NAMALWA (cell line): ENCODE measurements at regions not wholly inside any gene's neighbourhood (a gene's known extent, or its start where the extent isn't known, plus 50 kb on each side); places are given as distances from the start of the nearest gene placed in this dataset.
A peak's percentile ranks its signal among the peaks of the same experiment; 100 is the strongest.

Experiments used
- DNase-seq: peaks from one replicate; pipeline ENCODE4 v3.0.0-alpha.2; 2015; ENCODE audit warnings: low spot score

DNA sequence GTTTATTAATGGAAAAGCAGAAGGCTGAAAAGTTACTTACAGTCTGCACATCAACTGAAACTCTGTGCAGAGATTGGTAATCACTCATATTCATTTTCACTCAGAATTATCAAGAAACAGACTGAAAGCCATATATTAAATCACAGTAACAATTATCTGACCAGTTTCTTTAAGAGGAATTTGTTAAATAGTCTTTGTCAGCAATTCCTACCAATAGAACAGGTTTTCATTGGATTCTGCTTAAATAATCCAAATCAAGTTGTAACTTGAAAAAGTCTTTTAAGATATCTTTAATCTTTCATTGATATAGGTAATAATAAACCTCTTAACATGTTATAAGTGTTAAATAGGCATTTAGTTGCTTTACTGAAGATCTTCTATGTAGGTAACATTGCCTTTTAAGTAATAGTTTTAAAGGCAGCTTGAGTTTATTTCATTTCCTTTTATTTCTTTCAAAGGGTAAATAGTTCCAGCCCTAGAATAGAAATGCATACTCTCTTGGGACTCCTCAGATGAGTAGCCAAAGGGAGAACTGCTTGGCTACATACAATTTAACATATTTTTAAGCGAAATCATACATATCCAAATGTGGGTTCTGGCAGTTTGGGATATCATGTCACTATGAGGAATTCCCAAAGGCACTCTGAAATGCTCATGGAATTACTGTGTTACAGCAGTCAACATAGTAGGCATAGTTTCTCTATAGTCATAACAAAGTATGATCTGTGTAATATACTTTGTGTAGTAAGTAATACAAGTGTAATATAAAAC is 326.0 kb upstream of the SPRY2 start:
- DNase-seq: no peak

DNA sequence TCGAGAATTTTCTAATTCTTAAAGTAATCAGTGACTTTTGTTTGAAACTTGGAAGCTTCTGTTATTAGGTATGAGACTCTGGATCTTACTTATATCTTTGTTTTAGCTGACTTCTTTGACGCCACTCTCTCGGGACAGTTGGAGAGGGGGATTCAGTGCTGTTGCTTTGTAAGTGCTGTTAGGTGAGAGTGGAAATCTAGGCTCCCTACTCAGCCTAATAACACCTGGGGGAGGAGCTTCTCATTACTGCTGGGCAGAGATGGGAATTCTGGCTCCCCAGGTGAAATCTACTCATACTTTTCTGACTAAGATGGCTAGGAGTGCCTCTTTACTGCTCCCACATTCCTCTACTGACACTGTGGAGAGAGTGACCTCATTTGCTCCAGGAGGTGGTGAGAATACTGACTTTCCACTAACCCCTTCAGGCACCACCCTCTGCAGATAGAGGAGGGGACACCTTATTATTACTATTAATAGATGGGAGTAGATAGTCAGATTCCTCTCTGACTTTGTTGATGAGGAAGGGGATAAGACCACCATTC is 324.9 kb upstream of the SPRY2 start:
- DNase-seq: no peak

DNA sequence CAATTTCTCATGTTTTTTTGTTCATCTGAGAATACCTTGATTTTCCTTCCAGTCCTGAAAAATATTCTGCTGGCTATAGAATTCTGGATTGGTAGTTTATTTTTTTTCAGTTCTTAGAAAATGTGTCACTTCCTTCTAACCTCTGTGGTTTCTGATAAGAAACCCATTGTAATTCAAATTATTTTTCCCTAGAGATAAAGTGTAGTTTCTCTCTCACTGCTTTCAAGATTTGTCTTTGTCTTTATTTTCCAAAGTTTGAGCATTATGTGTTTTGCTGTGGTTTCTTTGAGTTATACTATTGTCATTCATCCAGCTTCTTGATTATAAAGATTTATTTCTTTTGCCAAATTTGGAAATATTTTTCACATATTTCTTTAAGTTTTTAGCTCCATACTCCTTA is 324.0 kb upstream of the SPRY2 start:
- no peak for DNase-seq

DNA sequence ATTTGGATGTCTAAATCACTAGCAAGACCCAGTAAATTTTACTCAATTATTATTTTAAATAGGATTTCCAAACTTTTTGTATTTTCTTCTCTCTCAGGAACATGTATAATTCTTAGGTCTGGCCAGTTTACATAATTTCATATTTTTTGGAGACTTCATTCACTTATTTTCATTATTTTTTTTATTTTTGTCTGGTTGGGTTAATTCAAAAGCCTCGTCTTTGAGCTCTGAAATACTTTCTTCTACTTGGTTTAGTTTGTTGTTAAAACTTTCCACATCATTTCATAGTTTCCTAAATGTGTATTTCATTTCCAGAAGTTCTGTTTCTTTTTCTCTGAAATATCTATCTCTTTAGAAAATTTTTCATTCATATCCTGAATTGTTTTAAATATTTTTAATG is 322.9 kb upstream of the SPRY2 start:
- DNase-seq: no peak

DNA sequence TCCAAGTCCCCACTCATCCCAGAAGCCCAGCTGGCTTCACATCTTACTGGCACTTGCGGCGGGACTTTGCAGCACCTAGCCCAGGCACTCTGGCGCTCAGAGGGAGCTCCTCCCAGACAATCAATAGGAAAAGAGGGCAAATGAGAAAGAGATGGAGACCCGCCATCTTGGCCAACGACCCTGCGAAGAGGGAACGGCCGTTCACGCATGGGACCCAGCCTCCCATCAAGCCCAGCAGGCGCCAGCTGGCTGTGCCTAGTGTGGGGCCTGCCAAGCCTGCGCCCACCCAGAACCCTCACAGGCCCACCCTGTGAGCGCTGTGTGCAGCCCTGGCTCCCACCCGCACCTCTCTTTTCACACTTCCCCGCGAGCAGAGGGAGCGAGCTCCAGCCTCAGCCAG is 317.8 kb upstream of the SPRY2 start:
- no peak for DNase-seq

DNA sequence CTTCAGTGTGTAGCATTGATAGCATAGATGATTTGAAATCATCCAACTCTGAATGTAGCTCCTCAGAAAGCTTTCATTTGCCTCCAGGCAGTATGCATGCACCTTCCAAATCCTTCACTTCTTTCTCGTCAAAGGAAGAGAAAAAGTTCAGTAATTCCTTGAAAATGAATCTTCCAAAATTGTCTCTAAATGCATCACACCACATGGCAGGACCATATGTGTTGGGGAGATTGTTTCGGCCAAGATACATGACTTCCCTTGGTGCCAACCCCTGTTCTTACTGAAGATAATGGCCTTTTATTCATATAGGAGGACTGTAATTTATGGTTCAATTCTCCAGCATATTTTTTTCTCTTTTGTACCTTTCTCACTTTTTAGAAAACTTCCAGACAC is 315.6 kb upstream of the SPRY2 start:
- DNase-seq: no peak

DNA sequence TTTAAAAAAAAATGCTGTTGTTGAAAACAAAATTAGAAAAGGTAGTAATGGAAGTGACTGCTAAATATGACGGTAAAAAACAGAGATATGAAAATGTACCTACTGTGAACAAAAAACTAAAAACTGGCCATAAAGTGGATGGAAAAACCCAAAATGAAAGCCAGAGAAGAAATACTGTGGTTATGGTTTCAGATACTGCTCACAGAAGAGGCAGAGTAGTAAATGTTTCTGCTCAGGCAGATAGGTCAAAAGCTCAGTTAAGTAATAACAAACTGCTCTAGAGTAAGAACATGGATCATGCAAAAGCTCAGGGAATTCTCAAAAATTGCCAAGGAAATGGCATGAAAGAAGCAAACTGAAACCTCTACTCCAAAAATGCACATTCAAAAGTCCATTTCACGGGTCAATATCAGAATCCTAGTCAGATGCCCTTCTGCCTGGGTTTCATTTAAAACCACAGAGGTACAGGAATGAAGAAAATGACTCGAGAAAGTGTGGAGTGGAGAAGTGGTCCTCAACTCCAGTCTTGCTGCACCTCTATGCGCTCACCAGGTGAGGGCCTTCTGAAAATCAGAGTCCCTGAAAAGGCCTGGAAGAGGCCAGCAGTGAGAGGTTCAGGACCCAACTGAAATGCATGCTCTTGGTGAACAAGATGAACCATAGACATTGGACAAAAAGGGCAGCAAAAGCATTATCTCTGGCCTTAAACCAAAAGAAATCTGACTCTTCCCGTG is 315.0 kb upstream of the SPRY2 start:
- peak; percentile 15 for DNase-seq

DNA sequence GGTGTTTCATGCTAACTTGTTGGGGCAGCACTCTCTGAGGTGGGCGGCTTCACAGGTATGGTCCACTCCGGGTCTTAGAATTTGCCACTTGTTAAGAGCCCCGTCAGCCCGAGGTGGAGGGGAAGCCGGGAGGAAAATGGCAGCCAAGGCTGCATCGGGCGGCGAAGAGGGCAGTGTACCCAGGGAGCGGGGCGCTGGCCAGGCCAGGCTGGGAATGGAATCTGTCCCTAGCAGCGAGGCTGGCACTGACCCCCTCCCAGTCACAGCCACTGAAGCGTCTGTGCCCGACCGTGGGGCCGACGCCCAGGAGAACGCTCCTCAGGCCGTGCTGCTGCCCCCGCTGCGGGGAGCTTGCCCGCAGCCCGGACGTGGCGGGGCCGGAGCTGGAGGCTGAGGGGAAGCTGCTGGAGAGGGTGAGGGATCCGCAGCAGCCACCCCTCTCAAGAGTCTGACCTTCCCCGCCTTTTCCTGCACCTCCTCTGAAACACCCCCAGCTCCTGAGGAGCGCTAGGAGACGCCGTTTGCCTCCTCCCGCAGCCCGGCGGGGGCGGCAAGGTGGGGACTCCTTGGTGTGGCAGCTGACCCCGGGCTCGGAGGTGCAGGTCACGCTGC is 313.8 kb upstream of the SPRY2 start:
- no peak for DNase-seq

DNA sequence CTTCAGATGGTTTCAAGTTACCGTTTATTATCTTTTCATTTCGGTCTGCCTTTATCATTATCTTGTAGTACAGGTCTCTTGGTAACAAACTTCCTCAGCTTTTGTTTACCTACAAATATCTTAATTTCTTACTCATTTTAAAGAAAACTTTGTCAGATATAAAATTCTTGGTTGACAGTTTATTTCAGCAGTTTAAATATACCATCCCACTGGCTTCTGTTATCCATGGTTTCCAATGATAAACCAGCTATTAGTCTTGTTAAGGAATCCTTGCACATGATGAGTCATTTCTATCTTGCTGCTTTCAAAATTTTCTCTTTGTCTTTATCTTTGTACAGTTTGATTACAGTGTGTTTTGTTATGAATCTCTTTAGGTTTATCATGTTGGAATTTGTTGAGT is 308.3 kb upstream of the SPRY2 start:
- no peak for DNase-seq

DNA sequence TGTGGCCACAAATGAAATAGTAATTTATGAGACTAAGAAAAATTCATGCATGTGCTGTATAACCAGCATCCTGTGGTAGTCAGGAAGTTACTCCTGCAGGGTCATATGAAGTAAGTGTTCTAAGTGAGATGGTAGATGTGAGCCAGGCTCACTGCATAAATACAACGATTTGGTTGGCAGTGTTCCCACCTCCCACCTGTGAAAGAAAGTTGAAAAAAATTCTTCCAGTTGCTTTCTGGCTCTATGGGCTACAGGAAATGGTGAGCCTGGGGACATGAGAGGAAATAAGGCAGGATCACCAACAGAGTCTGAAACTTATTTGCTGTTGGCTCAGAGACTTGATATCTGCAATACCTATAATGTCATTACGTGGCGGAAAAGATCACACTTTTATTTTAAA is 301.7 kb upstream of the SPRY2 start:
- DNase-seq: no peak

DNA sequence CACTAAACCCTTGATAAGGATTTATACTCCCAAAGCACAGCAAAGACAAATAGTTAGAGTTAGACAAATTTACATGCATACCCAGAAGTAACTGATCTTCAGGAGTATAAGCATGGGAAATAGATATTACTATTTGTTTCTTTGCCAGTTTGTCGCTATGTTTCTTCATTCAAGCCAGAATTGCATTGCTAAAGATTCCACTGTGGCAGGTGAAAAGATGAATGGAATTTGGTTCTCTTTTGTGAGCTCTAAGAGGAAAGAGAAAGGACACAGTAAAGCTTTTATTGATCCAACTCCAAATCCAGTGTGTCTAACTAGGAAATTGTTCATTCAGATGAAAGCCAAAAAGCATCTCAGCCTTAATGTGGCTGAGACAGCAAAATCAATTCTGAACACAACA is 292.3 kb upstream of the SPRY2 start:
- no peak for DNase-seq

DNA sequence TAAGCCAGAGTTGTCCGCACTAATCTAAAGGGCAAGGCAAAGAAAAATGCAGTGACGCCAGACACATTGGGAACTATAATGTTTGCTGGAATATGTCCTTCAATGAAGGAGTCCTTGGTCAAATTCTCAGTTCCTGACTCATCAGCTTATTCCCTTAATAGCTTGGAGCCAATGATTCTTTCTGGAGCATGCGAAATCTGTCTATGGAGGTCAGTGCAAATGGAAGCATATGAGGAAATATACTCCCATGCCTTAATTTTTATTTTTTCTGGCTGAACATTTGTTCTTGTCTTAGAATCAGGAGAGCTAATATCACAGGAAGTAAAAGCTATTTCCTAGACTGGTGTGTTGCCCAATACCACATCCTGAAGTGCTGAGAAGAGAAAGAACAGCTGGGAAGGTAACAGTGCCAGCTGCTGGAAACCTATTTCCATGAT is 289.8 kb upstream of the SPRY2 start:
- no peak for DNase-seq

DNA sequence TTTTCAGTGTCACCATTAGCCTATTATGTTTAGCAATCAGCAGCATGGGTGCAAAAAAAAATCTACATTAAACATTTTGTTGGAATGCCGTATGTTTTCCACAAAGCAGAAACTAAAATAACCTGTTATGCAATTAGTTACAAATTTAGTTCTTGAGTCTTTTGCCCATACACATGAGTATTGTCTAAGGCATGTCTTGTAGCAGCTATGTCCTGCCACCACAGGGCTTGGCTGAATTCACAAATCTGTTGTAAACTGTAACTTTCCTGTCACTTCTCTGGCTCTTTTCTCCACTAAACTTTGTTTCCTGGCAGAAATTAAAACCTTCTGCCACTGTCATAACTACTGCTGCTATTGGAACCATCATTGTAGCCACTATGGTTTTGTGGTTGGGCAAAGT is 277.9 kb upstream of the SPRY2 start:
- DNase-seq: no peak

DNA sequence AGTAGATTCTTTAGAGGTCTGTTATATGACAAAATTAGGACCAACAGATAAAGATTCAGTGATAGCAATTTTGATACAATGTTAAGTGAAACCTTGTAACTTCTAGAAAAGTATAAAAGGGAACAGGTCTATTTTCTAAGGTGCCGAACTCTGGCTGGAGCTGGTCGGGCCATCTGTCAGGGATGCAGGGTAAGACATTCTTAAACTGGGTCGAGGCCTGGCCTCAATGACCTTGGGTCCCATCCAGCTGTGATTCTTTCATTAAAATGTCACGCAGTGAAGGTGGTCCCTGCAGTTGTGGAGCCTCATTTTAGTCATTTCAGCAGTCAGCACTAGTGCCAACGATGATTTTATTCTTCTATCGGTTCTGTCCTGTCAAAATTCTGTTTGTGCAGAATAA is 271.9 kb upstream of the SPRY2 start:
- no peak for DNase-seq

DNA sequence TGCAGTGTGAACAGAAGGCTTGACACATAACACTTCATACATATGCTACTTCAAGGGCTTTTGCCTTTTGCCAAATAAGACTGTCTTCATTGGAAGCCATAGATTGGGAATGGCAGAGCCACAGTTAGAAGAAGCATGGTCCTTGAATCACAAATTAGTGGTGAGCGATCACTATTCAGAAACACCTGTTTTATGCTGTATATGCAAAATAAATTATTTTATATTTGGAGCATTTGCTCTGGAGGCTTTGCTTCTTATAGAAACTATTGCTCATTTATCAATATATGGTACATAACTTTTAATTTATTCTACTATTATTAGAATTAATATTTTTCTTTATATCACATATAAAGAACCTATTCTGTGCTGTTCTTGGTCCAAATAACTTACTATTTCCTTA is 270.4 kb upstream of the SPRY2 start:
- no peak for DNase-seq

DNA sequence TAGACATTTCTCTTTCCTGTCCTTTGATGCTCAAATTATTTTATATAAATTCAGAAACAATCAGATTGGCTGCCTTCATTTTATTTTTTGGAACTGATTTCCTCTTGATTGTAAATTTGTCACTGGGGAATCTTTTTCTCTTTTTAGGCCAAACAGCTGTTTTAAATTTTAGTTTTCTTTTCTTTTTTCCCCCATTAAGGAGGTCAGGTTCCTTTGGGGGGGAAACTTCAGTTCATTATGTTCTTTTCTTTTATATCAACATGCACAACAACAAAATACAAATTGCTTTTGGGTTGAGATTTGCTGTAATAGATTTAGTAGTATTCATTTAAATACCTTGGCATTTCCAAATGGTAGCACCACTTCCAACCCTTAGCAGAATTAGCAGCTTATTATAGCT is 264.8 kb upstream of the SPRY2 start:
- no peak for DNase-seq

DNA sequence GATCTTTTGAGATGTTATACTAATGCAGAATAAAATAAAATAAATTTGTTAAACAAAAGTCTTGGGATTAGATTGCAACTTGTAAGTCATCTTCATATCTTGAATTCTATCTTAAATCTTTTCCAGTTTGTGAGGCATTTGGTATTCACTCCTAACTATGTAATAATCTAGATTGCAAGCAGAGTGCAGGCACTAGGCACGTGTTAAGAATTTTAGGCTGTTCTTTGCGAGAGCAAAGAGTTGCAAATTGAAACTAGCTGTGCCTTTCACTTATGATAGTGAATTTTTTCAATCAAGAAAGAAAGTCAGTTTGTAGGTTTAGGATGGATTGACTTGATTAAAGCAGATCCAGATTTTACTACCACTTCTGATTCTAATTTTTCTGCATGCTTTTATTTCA is 264.1 kb upstream of the SPRY2 start:
- no peak for DNase-seq

DNA sequence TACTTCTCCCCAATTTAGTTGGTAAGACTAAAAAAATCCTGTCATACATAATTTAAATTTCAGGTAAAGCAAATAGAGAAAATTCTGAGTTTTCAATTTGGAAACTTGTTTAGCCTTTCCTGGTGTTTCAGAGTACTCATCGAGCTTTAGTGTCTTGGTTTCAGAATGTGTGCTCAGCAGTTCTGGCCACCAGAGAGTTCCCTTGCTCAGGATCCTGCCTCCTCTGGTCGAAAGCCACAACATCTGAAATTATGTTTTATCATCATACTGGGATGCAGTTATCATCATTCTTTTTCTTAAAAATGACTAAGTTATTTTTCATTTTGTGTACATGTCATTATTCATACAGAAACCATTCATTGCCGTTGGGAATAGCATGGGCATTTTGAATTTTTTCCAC is 263.2 kb upstream of the SPRY2 start:
- no peak for DNase-seq

DNA sequence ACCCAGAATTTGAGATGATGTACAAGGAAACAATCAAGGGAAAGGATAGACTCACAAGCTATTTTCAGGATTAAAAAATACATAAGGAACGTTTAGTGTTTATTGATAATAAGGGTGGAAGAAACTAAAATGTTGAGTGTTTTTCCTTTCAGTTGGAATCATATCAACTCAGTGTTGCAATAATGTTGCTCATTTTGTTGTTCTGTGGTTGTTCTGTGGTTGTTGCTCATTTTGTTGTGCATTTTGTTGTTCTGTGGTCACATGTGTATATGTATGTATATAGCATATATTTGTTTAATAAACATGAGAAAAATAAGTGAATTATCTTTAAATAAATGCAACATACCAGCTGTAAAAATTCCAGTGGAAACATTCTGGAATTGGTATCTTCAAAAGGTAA is 262.4 kb upstream of the SPRY2 start:
- no peak for DNase-seq

DNA sequence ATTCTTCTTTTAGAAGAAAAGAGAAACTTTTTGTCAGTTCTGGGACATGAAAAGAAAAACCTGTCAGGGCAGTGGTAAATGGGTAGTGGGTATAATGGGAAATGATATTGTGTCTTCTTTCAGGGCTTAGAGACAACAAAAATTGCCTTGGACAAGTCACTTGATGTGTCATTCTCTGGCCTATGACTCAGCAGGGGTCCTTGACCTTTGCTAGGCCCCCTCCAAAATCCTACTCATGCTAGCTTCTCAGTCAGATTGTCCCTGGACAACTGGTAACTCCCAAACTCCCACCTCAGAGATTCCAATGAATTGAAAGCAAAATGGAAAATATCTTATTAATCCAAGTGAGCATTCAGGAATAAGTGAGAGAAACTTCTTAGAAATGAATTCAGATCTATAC is 258.8 kb upstream of the SPRY2 start:
- no peak for DNase-seq

DNA sequence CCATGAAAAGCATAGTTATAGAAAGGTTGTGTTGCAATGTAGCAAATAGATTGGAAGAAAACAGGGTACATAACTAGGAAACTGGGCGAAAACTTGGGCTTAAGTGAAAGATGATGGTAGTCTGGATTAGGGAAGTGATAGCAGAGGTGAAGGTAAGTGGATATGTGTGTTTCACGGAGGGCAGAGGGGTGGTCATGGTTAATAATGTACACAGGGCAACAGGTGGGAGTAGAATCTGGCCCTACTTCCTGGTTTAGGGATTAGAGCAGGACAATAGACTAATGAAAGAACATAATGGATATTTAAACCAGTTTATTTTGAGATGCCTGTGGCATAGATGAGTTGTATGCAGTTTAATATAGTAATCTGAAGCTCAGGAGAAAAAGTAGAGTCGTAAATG is 257.3 kb upstream of the SPRY2 start:
- no peak for DNase-seq

DNA sequence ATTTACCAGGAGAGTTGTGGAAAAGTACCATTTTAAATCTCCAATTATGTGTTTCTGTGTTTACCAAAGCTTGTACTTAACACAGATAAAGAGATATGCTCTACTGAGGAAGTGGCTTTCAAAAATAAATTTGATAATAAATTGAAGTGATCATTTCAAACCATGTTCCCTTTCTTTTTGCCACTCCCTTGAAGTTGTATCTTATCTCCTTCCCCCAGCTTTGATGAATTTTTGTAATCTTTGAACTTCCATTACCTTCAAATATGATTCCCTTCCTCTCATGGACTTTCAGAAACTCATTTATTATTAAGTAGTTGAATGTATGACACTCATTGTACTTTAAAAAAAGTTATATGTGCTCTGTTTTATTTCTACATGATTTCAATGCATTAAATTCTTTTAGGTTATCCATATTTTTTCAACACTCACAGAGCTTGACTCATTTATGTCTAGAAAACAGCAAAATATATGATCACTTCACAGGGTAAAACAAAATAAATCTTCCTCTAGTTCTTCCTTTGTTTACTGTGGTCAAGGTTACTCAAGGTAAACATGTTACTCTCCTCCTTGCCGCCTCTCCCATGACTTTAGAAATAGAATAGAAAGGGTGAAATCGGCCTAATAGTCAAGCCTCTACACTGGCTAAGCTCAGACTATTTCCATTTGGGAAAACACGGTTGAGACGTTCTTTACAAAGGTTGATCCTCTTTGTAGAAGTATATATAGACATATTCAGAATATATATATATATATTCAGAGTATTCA is 251.2 kb upstream of the SPRY2 start:
- no peak for DNase-seq
